ENCODE measurements at regions not wholly inside any gene's neighbourhood (a gene's known extent, or its start where the extent isn't known, plus 50 kb on each side); places are given as distances from the start of the nearest gene placed in this dataset.

- no peak for DNase-seq (ENCODE audit: low spot score)
Measured at GRCh38 chr4:130178106-130178505, 1082.2 kb downstream of the C4orf33 start.

GRCh38 chr4:130183096-130183495 lies 1087.1 kb downstream of the C4orf33 start:
- DNase-seq (ENCODE audit: low spot score) = no peak

GRCh38 chr4:130183766-130184165 lies 1087.8 kb downstream of the C4orf33 start:
- no peak for DNase-seq (ENCODE audit: low spot score)

- no peak for DNase-seq (ENCODE audit: low spot score)
Measured at GRCh38 chr4:130185123-130185522, 1089.2 kb downstream of the C4orf33 start.

- DNase-seq (ENCODE audit: low spot score) = no peak
Measured at GRCh38 chr4:130186931-130187330, 1091.0 kb downstream of the C4orf33 start.

GRCh38 chr4:130187587-130187986 lies 1091.6 kb downstream of the C4orf33 start:
- no peak for DNase-seq (ENCODE audit: low spot score)

- no peak for DNase-seq (ENCODE audit: low spot score)
Measured at GRCh38 chr4:130192787-130193186, 1096.8 kb downstream of the C4orf33 start.

GRCh38 chr4:130197946-130198345 lies 1102.0 kb downstream of the C4orf33 start:
- no peak for DNase-seq (ENCODE audit: low spot score)

- DNase-seq (ENCODE audit: low spot score) = no peak
Measured at GRCh38 chr4:130203571-130203970, 1107.6 kb downstream of the C4orf33 start.

- DNase-seq (ENCODE audit: low spot score) = no peak
Measured at GRCh38 chr4:130210864-130211263, 1114.9 kb downstream of the C4orf33 start.

GRCh38 chr4:130214268-130214667 lies 1118.3 kb downstream of the C4orf33 start:
- no peak for DNase-seq (ENCODE audit: low spot score)

GRCh38 chr4:130233377-130234047 lies 1137.6 kb downstream of the C4orf33 start:
- no peak for DNase-seq (ENCODE audit: low spot score)

GRCh38 chr4:130238121-130238520 lies 1142.2 kb downstream of the C4orf33 start:
- DNase-seq (ENCODE audit: low spot score) = no peak

GRCh38 chr4:130249002-130249401 lies 1153.0 kb downstream of the C4orf33 start:
- no peak for DNase-seq (ENCODE audit: low spot score)

GRCh38 chr4:130257271-130257670 lies 1161.3 kb downstream of the C4orf33 start:
- no peak for DNase-seq (ENCODE audit: low spot score)

- DNase-seq (ENCODE audit: low spot score) = no peak
Measured at GRCh38 chr4:130266814-130267213, 1170.9 kb downstream of the C4orf33 start.

- no peak for DNase-seq (ENCODE audit: low spot score)
Measured at GRCh38 chr4:130288576-130288975, 1192.6 kb downstream of the C4orf33 start.

GRCh38 chr4:130293692-130294091 lies 1197.7 kb downstream of the C4orf33 start:
- no peak for DNase-seq (ENCODE audit: low spot score)

GRCh38 chr4:130296448-130296847 lies 1200.5 kb downstream of the C4orf33 start:
- DNase-seq (ENCODE audit: low spot score) = no peak

- DNase-seq (ENCODE audit: low spot score) = no peak
Measured at GRCh38 chr4:130306566-130306965, 1210.6 kb downstream of the C4orf33 start.

- no peak for DNase-seq (ENCODE audit: low spot score)
Measured at GRCh38 chr4:130309221-130309620, 1213.3 kb downstream of the C4orf33 start.

GRCh38 chr4:130322439-130322838 lies 1226.5 kb downstream of the C4orf33 start:
- DNase-seq (ENCODE audit: low spot score) = no peak

GRCh38 chr4:130329036-130329435 lies 1233.1 kb downstream of the C4orf33 start:
- DNase-seq (ENCODE audit: low spot score) = no peak

- DNase-seq (ENCODE audit: low spot score) = no peak
Measured at GRCh38 chr4:130333241-130333759, 1237.3 kb downstream of the C4orf33 start.
